Right lobe of liver (tissue), 6 donors: ENCODE measurements at regions not wholly inside any gene's neighbourhood (a gene's known extent, or its start where the extent isn't known, plus 50 kb on each side); places are given as distances from the start of the nearest gene placed in this dataset.

Source experiments
- ATAC-seq, 4 donors: fragments of 200-7000 bp; cut with Tn5 transposase; one replicate each; pipeline ENCODE4 v1.9.1; 2020; ENCODE audit warnings: mild to moderate bottlenecking in 4 of 4, moderate library complexity in 4 of 4
- DNase-seq, 3 donors: peaks; one replicate each; pipeline ENCODE4 v3.0.0-alpha.2; 2020
- H3K27ac ChIP-seq, 3 donors: fragments of 200-600 bp; one replicate each; pipeline ENCODE4 v1.8.0; 2022
- H3K27me3 ChIP-seq, 2 donors: fragments of 200-600 bp; one replicate each; pipeline ENCODE4 v1.8.0; 2022
- H3K36me3 ChIP-seq, 4 donors: fragments of 200-600 bp; sonication (generic) in 1 of 4; one replicate each; pipeline versions ENCODE4 v1.5.1 to v1.8.0; 2017 to 2022; ENCODE audit warnings: control low read depth in 1 of 4
- H3K4me1 ChIP-seq, 4 donors: fragments of 200-600 bp; sonication (generic) in 1 of 4; one replicate each; pipeline versions ENCODE4 v1.5.1 to v1.8.0; 2017 to 2022; ENCODE audit warnings: control low read depth in 1 of 4
- H3K4me3 ChIP-seq, 3 donors: fragments of 200-600 bp; one replicate each; pipeline ENCODE4 v1.8.0; 2022
- H3K9me3 ChIP-seq, 4 donors: fragments of 200-600 bp; sonication (generic) in 1 of 4; one replicate each; pipeline versions ENCODE4 v1.5.1 to v1.8.0; 2017 to 2022; ENCODE audit warnings: control low read depth in 1 of 4
- CTCF ChIP-seq, 4 donors: fragments of 200-600 bp in 3 of 4; fragments of 450-650 bp in 1 of 4; IDR thresholded peaks; one replicate each; pipeline versions ENCODE4 v1.5.1 to v1.8.0; 2016 to 2022; ENCODE audit warnings: antibody characterized with exemption in 4 of 4, mild to moderate bottlenecking in 2 of 4
- POLR2A ChIP-seq: fragments of 450-650 bp; IDR thresholded peaks from one replicate; pipeline ENCODE4 v1.6.1; 2017; ENCODE audit warnings: antibody characterized with exemption, mild to moderate bottlenecking
- WGBS: methylation state at CpG from one replicate; pipeline ENCODE4 v1.1.6; 2018; ENCODE audit warnings: low coverage, low lambda C conversion rate; ENCODE audit not compliant: insufficient coverage; ENCODE audit errors: missing lambda C conversion rate; 5-methylcytosine and 5-hydroxymethylcytosine counted together
- intact Hi-C, 2 donors: fragments of 100-400 bp; cut with DNase I; formaldehyde crosslinking; loops; one replicate each; pipeline versions ENCODE4 v1.11.2 to v1.14.1; 2022
- donor health status: DM: no; HTN: yes; CAD: no.
- donor health status: DM: no; HTN: no; CAD: no.
- donor health status: DM: no; HTN: no; CAD: no.
- donor health status: DM: no; HTN: yes; CAD: no.
- donor health status: DM: no; HTN: yes; CAD: no.

- DNase-seq (no peak), ATAC-seq (no peak)
- Histone ChIP-seq H3K27ac (no peak overlapping the region), H3K4me1 (no peaks in the 10 kb centered on the region), H3K9me3 (no peaks in the 10 kb centered on the region), H3K36me3 (no peaks in the 10 kb centered on the region), H3K27me3 (no peaks in the 10 kb centered on the region), H3K4me3 (no peak overlapping the region)
- intact Hi-C loops: no loop called here
- TF ChIP-seq CTCF (IDR thresholded peaks at IDR 0.05): no peak
- no peak for TF ChIP-seq POLR2A
Measured at GRCh38 chr3:99188936-99189335, 287.4 kb upstream of the DCBLD2 start.

- intact Hi-C loops: no loop called here
- Histone ChIP-seq H3K36me3 (no peaks in the 10 kb centered on the region), H3K27ac (no peak overlapping the region), H3K4me3 (no peak overlapping the region), H3K9me3 (no peaks in the 10 kb centered on the region), H3K4me1 (no peaks in the 10 kb centered on the region), H3K27me3 (no peaks in the 10 kb centered on the region)
- DNase-seq (no peak), ATAC-seq (no peak)
- no peak for TF ChIP-seq POLR2A
- TF ChIP-seq CTCF (IDR thresholded peaks at IDR 0.05): no peak
- WGBS: 42% methylated on average over 2 of the region's 2 CpGs
Measured at GRCh38 chr3:99186016-99186415, 284.5 kb upstream of the DCBLD2 start.

GRCh38 chr3:99176169-99176964, 274.9 kb upstream of the DCBLD2 start:
- no peak for ATAC-seq
- H3K4me1 ChIP-seq: no peaks in the 10 kb centered on the region
- intact Hi-C loops: no loop called here
- no peak overlapping the region for H3K4me3 ChIP-seq
- DNase-seq: no peak
- H3K27ac ChIP-seq: no peak overlapping the region
- H3K27me3 ChIP-seq: no peaks in the 10 kb centered on the region
- H3K36me3 ChIP-seq: no peaks in the 10 kb centered on the region
- TF ChIP-seq POLR2A: no peak
- no peak for TF ChIP-seq CTCF (IDR thresholded peaks at IDR 0.05)
- H3K9me3 ChIP-seq: no peaks in the 10 kb centered on the region
- WGBS: 38% methylated on average over 4 of the region's 4 CpGs

- no peak for TF ChIP-seq CTCF (IDR thresholded peaks at IDR 0.05)
- TF ChIP-seq POLR2A: no peak
- Histone ChIP-seq H3K9me3 (no peaks in the 10 kb centered on the region), H3K4me1 (no peaks in the 10 kb centered on the region), H3K27ac (no peak overlapping the region), H3K36me3 (no peaks in the 10 kb centered on the region), H3K4me3 (no peak overlapping the region), H3K27me3 (no peaks in the 10 kb centered on the region)
- intact Hi-C loops: no loop called here
- no peak for ATAC-seq
- 24% methylated on average over 4 of the region's 4 CpGs for WGBS
- DNase-seq: no peak
Measured at GRCh38 chr3:99175276-99175812, 273.8 kb upstream of the DCBLD2 start.
